B cell (primary cell): ENCODE measurements at regions not wholly inside any gene's neighbourhood (a gene's known extent, or its start where the extent isn't known, plus 50 kb on each side); places are given as distances from the start of the nearest gene placed in this dataset.

ENCODE experiments used
- ATAC-seq: fragments of 200-7000 bp; cut with Tn5 transposase; one replicate; pipeline ENCODE4 v1.10.0; 2021; ENCODE audit warnings: low read depth, mild to moderate bottlenecking, moderate number of reproducible peaks, moderate library complexity
- CTCF ChIA-PET: fragments of 350-600 bp; sonication (Branson Sonifier 250); formaldehyde crosslinking; loops from one replicate; lab custom pipeline; 2021; ENCODE audit warnings: antibody characterized with exemption, inconsistent platforms; lab: Charles Lee
- POLR2A ChIA-PET: fragments of 350-600 bp; sonication (Branson Sonifier 250); formaldehyde crosslinking; loops from one replicate; lab custom pipeline; 2021; ENCODE audit warnings: antibody characterized with exemption; lab: Charles Lee
- DNase-seq: peaks from one replicate; pipeline ENCODE4 v3.0.0; 2013
- H2AFZ ChIP-seq: 2 replicates; pipeline ENCODE4 v1.6.1; 2012; ENCODE audit warnings: mild to moderate bottlenecking, low read depth, low read length; ENCODE audit not compliant: insufficient read depth, poor library complexity, severe bottlenecking
- H3K27ac ChIP-seq, 2 donors: 1 replicate in 1 of 2; 2 replicates in 1 of 2; pipeline ENCODE4 v1.5.1; 2012 to 2013; ENCODE audit warnings: low read length in 2 of 2, mild to moderate bottlenecking in 2 of 2, moderate library complexity in 1 of 2
- H3K27me3 ChIP-seq, 4 experiments: fragments of 200-600 bp in 1 of 4; sonication (generic) in 1 of 4; replicated peaks in 1 of 4; 1 replicate in 2 of 4; 2 replicates in 2 of 4; pipeline versions ENCODE4 v1.6.1 to v1.7.0; 2013 to 2016; ENCODE audit warnings: low read length in 3 of 4, mild to moderate bottlenecking in 2 of 4, mixed read lengths in 1 of 4, moderate library complexity in 1 of 4; ENCODE audit not compliant: insufficient read depth in 4 of 4, control insufficient read depth in 3 of 4; ENCODE audit errors: control extremely low read depth in 1 of 4
- H3K36me3 ChIP-seq, 2 experiments: replicated peaks in 1 of 2; 1 replicate in 1 of 2; 2 replicates in 1 of 2; pipeline versions ENCODE4 v1.6.1 to v1.7.1; 2013; ENCODE audit warnings: low read length in 1 of 2; ENCODE audit not compliant: insufficient read depth in 2 of 2, control insufficient read depth in 1 of 2; ENCODE audit errors: control extremely low read depth in 1 of 2, extremely low read depth in 1 of 2
- H3K4me1 ChIP-seq, 2 donors: fragments of 200-600 bp in 1 of 2; sonication (generic) in 1 of 2; 1 replicate in 1 of 2; 2 replicates in 1 of 2; pipeline versions ENCODE4 v1.5.1 to v1.6.1; 2013 to 2017; ENCODE audit warnings: low read length in 2 of 2; ENCODE audit not compliant: control insufficient read depth in 2 of 2, insufficient read depth in 2 of 2
- H3K4me2 ChIP-seq: replicated peaks from 2 replicates; pipeline ENCODE3; 2012; ENCODE audit warnings: mild to moderate bottlenecking, low read depth, low read length; ENCODE audit not compliant: poor library complexity, severe bottlenecking
- H3K4me3 ChIP-seq, 5 experiments: fragments of 200-600 bp in 1 of 5; sonication (generic) in 1 of 5; 1 replicate in 3 of 5; 2 replicates in 2 of 5; pipeline versions ENCODE4 v1.5.1 to v1.7.0; 2011 to 2016; ENCODE audit warnings: low read length in 4 of 5, mild to moderate bottlenecking in 4 of 5, low read depth in 2 of 5, control low read depth in 1 of 5, moderate library complexity in 1 of 5; ENCODE audit not compliant: insufficient read depth in 1 of 5; ENCODE audit errors: control extremely low read depth in 1 of 5, extremely low read depth in 1 of 5
- H3K79me2 ChIP-seq: fragments of 200-600 bp; sonication (generic); one replicate; pipeline ENCODE4 v1.6.0; 2016; ENCODE audit warnings: low read length; ENCODE audit not compliant: control insufficient read depth, insufficient read depth
- H3K9ac ChIP-seq: fragments of 200-600 bp; sonication (generic); 2 replicates; pipeline ENCODE4 v1.6.1; 2017; ENCODE audit warnings: mild to moderate bottlenecking, low read length, moderate library complexity
- H3K9me3 ChIP-seq, 3 donors: one replicate each; pipeline versions ENCODE4 v1.6.1 to v1.7.1; 2013; ENCODE audit warnings: low read length in 2 of 3; ENCODE audit not compliant: control insufficient read depth in 2 of 3, insufficient read depth in 1 of 3; ENCODE audit errors: control extremely low read depth in 1 of 3
- H4K20me1 ChIP-seq: 2 replicates; pipeline ENCODE4 v1.6.0; 2012; ENCODE audit warnings: mild to moderate bottlenecking, low read length; ENCODE audit not compliant: insufficient read depth, control insufficient read depth, poor library complexity, severe bottlenecking
- H3K27ac Mint-ChIP-seq: one replicate; pipeline ENCODE4 v1.8.0; 2021; ENCODE audit warnings: mixed read lengths
- H3K27me3 Mint-ChIP-seq: one replicate; pipeline ENCODE4 v1.8.0; 2021; ENCODE audit warnings: mixed read lengths
- H3K4me1 Mint-ChIP-seq: one replicate; pipeline ENCODE4 v1.8.0; 2021; ENCODE audit warnings: mixed read lengths
- H3K4me3 Mint-ChIP-seq: one replicate; pipeline ENCODE4 v1.8.0; 2021; ENCODE audit warnings: mixed read lengths
- H3K9me3 Mint-ChIP-seq: one replicate; pipeline ENCODE4 v1.8.0; 2022; ENCODE audit warnings: mixed read lengths; ENCODE audit not compliant: insufficient read depth
- CTCF ChIP-seq: fragments of 200-600 bp; IDR thresholded peaks from one replicate; pipeline ENCODE4 v1.8.0; 2022; ENCODE audit warnings: antibody characterized with exemption, mild to moderate bottlenecking
- EZH2 ChIP-seq: IDR thresholded peaks from 2 replicates; pipeline ENCODE4 v1.6.1; 2012; ENCODE audit warnings: borderline replicate concordance, low read depth, mild to moderate bottlenecking, moderate library complexity, low read length; ENCODE audit not compliant: insufficient read depth, poor library complexity, severe bottlenecking
- WGBS: methylation state at CpG from one replicate; pipeline ENCODE4 v1.1.5; 2013; ENCODE audit warnings: missing lambda C conversion rate; ENCODE audit not compliant: insufficient coverage; 5-methylcytosine and 5-hydroxymethylcytosine counted together
- intact Hi-C: fragments of 100-400 bp; cut with micrococcal nuclease; formaldehyde crosslinking; loops from one replicate; pipeline ENCODE4 v1.10.0; 2022

- H3K27me3 Mint-ChIP-seq = no peaks in the 10 kb centered on the region
- DNase-seq (no peak), ATAC-seq (no peak)
- H3K36me3 ChIP-seq = peaks cover 0 to 3% of the 10 kb centered on the region in 2 experiments
- intact Hi-C loops = no loop called here
- H3K4me3 Mint-ChIP-seq = no peak overlapping the region
- peaks cover 0 to 13% (median 4%) of the 10 kb centered on the region in 3 donors for H3K9me3 ChIP-seq
- no peak for TF ChIP-seq EZH2
- no peak for TF ChIP-seq CTCF
- H3K4me3 ChIP-seq = no peak overlapping the region
- H3K27ac ChIP-seq = no peak overlapping the region
- POLR2A ChIA-PET = no interaction called here
- H3K9me3 Mint-ChIP-seq = peaks cover 4% of the 10 kb centered on the region
- H3K79me2 ChIP-seq = no peaks in the 10 kb centered on the region
- no peak overlapping the region for H2AFZ ChIP-seq
- no peak overlapping the region for H3K4me2 ChIP-seq
- no peaks in the 10 kb centered on the region for H3K27me3 ChIP-seq
- H3K4me1 ChIP-seq = no peaks in the 10 kb centered on the region
- WGBS = 100% methylated on average over 3 of the region's 3 CpGs
- H3K4me1 Mint-ChIP-seq = no peaks in the 10 kb centered on the region
- H3K27ac Mint-ChIP-seq = no peak overlapping the region
- no peaks in the 10 kb centered on the region for H4K20me1 ChIP-seq
- no peak overlapping the region for H3K9ac ChIP-seq
- CTCF ChIA-PET = interaction anchor here (0.6 kb wide), 1 partner anchor 808 kb away, joined by 3 read pairs; no protein-coding TSS in a partner anchor
These were observed 193.7 kb downstream of the ZIC5 start for GRCh38 chr13:99777873-99778272.

- Mint-ChIP-seq H3K27ac (no peak overlapping the region), H3K4me1 (no peaks in the 10 kb centered on the region), H3K4me3 (no peak overlapping the region), H3K27me3 (no peaks in the 10 kb centered on the region), H3K9me3 (no peaks in the 10 kb centered on the region)
- ATAC-seq (no peak), DNase-seq (no peak)
- peaks cover 0 to 3% of the 10 kb centered on the region in 2 experiments for H3K36me3 ChIP-seq
- no peak overlapping the region for H3K4me3 ChIP-seq
- H3K9me3 ChIP-seq = peaks cover 0 to 6% (median 0%) of the 10 kb centered on the region in 3 donors
- no peak overlapping the region for H2AFZ ChIP-seq
- H3K9ac ChIP-seq = no peak overlapping the region
- H3K27ac ChIP-seq = no peak overlapping the region
- WGBS = no CpG with 5 or more reads among the region's 1 CpG
- H3K27me3 ChIP-seq = no peaks in the 10 kb centered on the region
- intact Hi-C loops = no loop called here
- POLR2A ChIA-PET = no interaction called here
- H3K79me2 ChIP-seq = no peaks in the 10 kb centered on the region
- CTCF ChIA-PET = no interaction called here
- H4K20me1 ChIP-seq = no peaks in the 10 kb centered on the region
- H3K4me2 ChIP-seq = no peak overlapping the region
- TF ChIP-seq EZH2 (no peak), CTCF (no peak)
- no peaks in the 10 kb centered on the region for H3K4me1 ChIP-seq
These were observed 196.9 kb downstream of the ZIC5 start for GRCh38 chr13:99774644-99775043.
